T-helper 1 cell treated with Interleukin-12 subunit alpha and Interleukin-12 subunit beta and Interleukin-4 antibody, amounts not matched to agents 30 μg/mL and 1 μg/mL, for 36 hours (primary cell): ENCODE measurements at regions not wholly inside any gene's neighbourhood (a gene's known extent, or its start where the extent isn't known, plus 50 kb on each side); places are given as distances from the start of the nearest gene placed in this dataset.

Experiments
- H3K27ac Mint-ChIP-seq: one replicate; pipeline ENCODE4 v1.8.0; 2021; ENCODE audit warnings: mild to moderate bottlenecking, mixed read lengths
- H3K27me3 Mint-ChIP-seq: one replicate; pipeline ENCODE4 v1.8.0; 2021; ENCODE audit warnings: low read depth, mixed read lengths
- H3K36me3 Mint-ChIP-seq: one replicate; pipeline ENCODE4 v1.8.0; 2021; ENCODE audit warnings: low read depth, mixed read lengths
- H3K4me1 Mint-ChIP-seq: one replicate; pipeline ENCODE4 v1.8.0; 2021; ENCODE audit warnings: low read depth, mixed read lengths
- H3K4me3 Mint-ChIP-seq: one replicate; pipeline ENCODE4 v1.8.0; 2021; ENCODE audit warnings: mild to moderate bottlenecking, moderate library complexity, mixed read lengths
- H3K9me3 Mint-ChIP-seq: one replicate; pipeline ENCODE4 v1.8.0; 2021; ENCODE audit warnings: mixed read lengths

- no peaks in the 10 kb centered on the region for H3K27me3 Mint-ChIP-seq
- H3K9me3 Mint-ChIP-seq = peaks cover 30% of the 10 kb centered on the region
- no peak overlapping the region for H3K27ac Mint-ChIP-seq
- no peak overlapping the region for H3K4me3 Mint-ChIP-seq
- H3K36me3 Mint-ChIP-seq = no peaks in the 10 kb centered on the region
- H3K4me1 Mint-ChIP-seq = no peaks in the 10 kb centered on the region
Measured at GRCh38 chr1:238562341-238562740, 671.6 kb upstream of the ZP4 start.

- Mint-ChIP-seq H3K4me1 (no peaks in the 10 kb centered on the region), H3K36me3 (no peaks in the 10 kb centered on the region), H3K27me3 (no peaks in the 10 kb centered on the region), H3K9me3 (peaks cover 26% of the 10 kb centered on the region), H3K4me3 (no peak overlapping the region), H3K27ac (no peak overlapping the region)
Measured at GRCh38 chr1:238558746-238559145, 668.0 kb upstream of the ZP4 start.

GRCh38 chr1:238558156-238558555 lies 667.4 kb upstream of the ZP4 start:
- Mint-ChIP-seq H3K27ac (no peak overlapping the region), H3K9me3 (peaks cover 21% of the 10 kb centered on the region), H3K36me3 (no peaks in the 10 kb centered on the region), H3K4me3 (no peak overlapping the region), H3K27me3 (no peaks in the 10 kb centered on the region), H3K4me1 (no peaks in the 10 kb centered on the region)

- Mint-ChIP-seq H3K4me1 (no peaks in the 10 kb centered on the region), H3K27ac (no peak overlapping the region), H3K9me3 (peaks cover 10% of the 10 kb centered on the region), H3K27me3 (no peaks in the 10 kb centered on the region), H3K36me3 (no peaks in the 10 kb centered on the region), H3K4me3 (no peak overlapping the region)
Measured at GRCh38 chr1:238552271-238552670, 661.5 kb upstream of the ZP4 start.

GRCh38 chr1:238549137-238549536 lies 658.4 kb upstream of the ZP4 start:
- H3K36me3 Mint-ChIP-seq = no peaks in the 10 kb centered on the region
- no peak overlapping the region for H3K4me3 Mint-ChIP-seq
- no peaks in the 10 kb centered on the region for H3K27me3 Mint-ChIP-seq
- no peaks in the 10 kb centered on the region for H3K4me1 Mint-ChIP-seq
- no peak overlapping the region for H3K27ac Mint-ChIP-seq
- H3K9me3 Mint-ChIP-seq = peaks cover 11% of the 10 kb centered on the region

- Mint-ChIP-seq H3K4me1 (no peaks in the 10 kb centered on the region), H3K9me3 (peaks cover 11% of the 10 kb centered on the region), H3K4me3 (no peak overlapping the region), H3K36me3 (no peaks in the 10 kb centered on the region), H3K27me3 (no peaks in the 10 kb centered on the region), H3K27ac (no peak overlapping the region)
Measured at GRCh38 chr1:238546118-238546517, 655.4 kb upstream of the ZP4 start.

- no peak overlapping the region for H3K27ac Mint-ChIP-seq
- no peak overlapping the region for H3K4me3 Mint-ChIP-seq
- peaks cover 8% of the 10 kb centered on the region for H3K9me3 Mint-ChIP-seq
- H3K4me1 Mint-ChIP-seq = no peaks in the 10 kb centered on the region
- H3K27me3 Mint-ChIP-seq = no peaks in the 10 kb centered on the region
- no peaks in the 10 kb centered on the region for H3K36me3 Mint-ChIP-seq
Measured at GRCh38 chr1:238537641-238538040, 646.9 kb upstream of the ZP4 start.

GRCh38 chr1:238530209-238530851 lies 639.6 kb upstream of the ZP4 start:
- Mint-ChIP-seq H3K4me3 (no peak overlapping the region), H3K4me1 (no peaks in the 10 kb centered on the region), H3K9me3 (peaks cover 27% of the 10 kb centered on the region), H3K27ac (no peak overlapping the region), H3K27me3 (no peaks in the 10 kb centered on the region), H3K36me3 (no peaks in the 10 kb centered on the region)

- Mint-ChIP-seq H3K27me3 (no peaks in the 10 kb centered on the region), H3K36me3 (no peaks in the 10 kb centered on the region), H3K4me1 (no peaks in the 10 kb centered on the region), H3K4me3 (no peak overlapping the region), H3K9me3 (peaks cover 21% of the 10 kb centered on the region), H3K27ac (no peak overlapping the region)
Measured at GRCh38 chr1:238517711-238518110, 627.0 kb upstream of the ZP4 start.

- Mint-ChIP-seq H3K9me3 (peaks cover 5% of the 10 kb centered on the region), H3K27me3 (no peaks in the 10 kb centered on the region), H3K4me1 (no peaks in the 10 kb centered on the region), H3K36me3 (no peaks in the 10 kb centered on the region), H3K27ac (no peak overlapping the region), H3K4me3 (no peak overlapping the region)
Measured at GRCh38 chr1:238501290-238501689, 610.6 kb upstream of the ZP4 start.

- Mint-ChIP-seq H3K36me3 (no peaks in the 10 kb centered on the region), H3K4me3 (no peak overlapping the region), H3K27ac (no peak overlapping the region), H3K9me3 (peaks cover 5% of the 10 kb centered on the region), H3K4me1 (no peaks in the 10 kb centered on the region), H3K27me3 (no peaks in the 10 kb centered on the region)
Measured at GRCh38 chr1:238499021-238499420, 608.3 kb upstream of the ZP4 start.

GRCh38 chr1:238492271-238492670 lies 601.5 kb upstream of the ZP4 start:
- no peaks in the 10 kb centered on the region for H3K9me3 Mint-ChIP-seq
- no peaks in the 10 kb centered on the region for H3K4me1 Mint-ChIP-seq
- H3K4me3 Mint-ChIP-seq = no peak overlapping the region
- H3K27ac Mint-ChIP-seq = no peak overlapping the region
- no peaks in the 10 kb centered on the region for H3K27me3 Mint-ChIP-seq
- no peaks in the 10 kb centered on the region for H3K36me3 Mint-ChIP-seq

- H3K4me1 Mint-ChIP-seq = no peaks in the 10 kb centered on the region
- H3K4me3 Mint-ChIP-seq = no peak overlapping the region
Measured at GRCh38 chr1:238491265-238491664, 600.5 kb upstream of the ZP4 start.

GRCh38 chr1:238489006-238489405 lies 598.3 kb upstream of the ZP4 start:
- H3K27me3 Mint-ChIP-seq = no peaks in the 10 kb centered on the region
- H3K27ac Mint-ChIP-seq = no peak overlapping the region
- no peaks in the 10 kb centered on the region for H3K4me1 Mint-ChIP-seq
- H3K36me3 Mint-ChIP-seq = no peaks in the 10 kb centered on the region
- no peak overlapping the region for H3K4me3 Mint-ChIP-seq
- no peaks in the 10 kb centered on the region for H3K9me3 Mint-ChIP-seq

More at GRCh38 chr1:238491265-238491664, 600.5 kb upstream of the ZP4 start:
- H3K36me3 Mint-ChIP-seq = no peaks in the 10 kb centered on the region
- no peaks in the 10 kb centered on the region for H3K9me3 Mint-ChIP-seq
- H3K27ac Mint-ChIP-seq = no peak overlapping the region
- no peaks in the 10 kb centered on the region for H3K27me3 Mint-ChIP-seq

- no peaks in the 10 kb centered on the region for H3K36me3 Mint-ChIP-seq
- H3K9me3 Mint-ChIP-seq = no peaks in the 10 kb centered on the region
- no peaks in the 10 kb centered on the region for H3K27me3 Mint-ChIP-seq
- no peak overlapping the region for H3K27ac Mint-ChIP-seq
- no peaks in the 10 kb centered on the region for H3K4me1 Mint-ChIP-seq
- no peak overlapping the region for H3K4me3 Mint-ChIP-seq
Measured at GRCh38 chr1:238488401-238488800, 597.7 kb upstream of the ZP4 start.

GRCh38 chr1:238487931-238488330 lies 597.2 kb upstream of the ZP4 start:
- H3K4me1 Mint-ChIP-seq = no peaks in the 10 kb centered on the region
- no peaks in the 10 kb centered on the region for H3K9me3 Mint-ChIP-seq
- no peaks in the 10 kb centered on the region for H3K36me3 Mint-ChIP-seq
- H3K4me3 Mint-ChIP-seq = no peak overlapping the region
- no peaks in the 10 kb centered on the region for H3K27me3 Mint-ChIP-seq
- H3K27ac Mint-ChIP-seq = no peak overlapping the region
